Upper lobe of right lung (tissue), 1 donor: ENCODE measurements at regions not wholly inside any gene's neighbourhood (a gene's known extent, or its start where the extent isn't known, plus 50 kb on each side); places are given as distances from the start of the nearest gene placed in this dataset.

ENCODE experiments used
- ATAC-seq: fragments of 200-7000 bp; cut with Tn5 transposase; one replicate; pipeline ENCODE4 v1.9.1; 2020; ENCODE audit warnings: mild to moderate bottlenecking, moderate library complexity
- DNase-seq: peaks from one replicate; pipeline ENCODE4 v3.0.0-alpha.2; 2020
- H3K27ac ChIP-seq: fragments of 200-600 bp; one replicate; pipeline ENCODE4 v1.8.0; 2022
- H3K27me3 ChIP-seq: fragments of 200-600 bp; one replicate; pipeline ENCODE4 v1.8.0; 2022; ENCODE audit warnings: mild to moderate bottlenecking
- H3K36me3 ChIP-seq: fragments of 200-600 bp; one replicate; pipeline ENCODE4 v1.8.0; 2022
- H3K4me1 ChIP-seq: fragments of 200-600 bp; one replicate; pipeline ENCODE4 v1.8.0; 2022
- H3K4me3 ChIP-seq: fragments of 200-600 bp; one replicate; pipeline ENCODE4 v1.8.0; 2022; ENCODE audit warnings: mild to moderate bottlenecking
- H3K9me3 ChIP-seq: fragments of 200-600 bp; one replicate; pipeline ENCODE4 v1.8.0; 2022
- CTCF ChIP-seq: fragments of 200-600 bp; IDR thresholded peaks from one replicate; pipeline ENCODE4 v1.8.0; 2022; ENCODE audit warnings: antibody characterized with exemption
- intact Hi-C: fragments of 100-400 bp; cut with DNase I; formaldehyde crosslinking; loops from one replicate; pipeline ENCODE4 v1.11.0; 2022
- donor health status: DM: no; HTN: yes; CAD: no; lungs with severe emphysema.

GRCh38 chr5:107790671-107791070, 119.9 kb upstream of the EFNA5 start:
- H3K36me3 ChIP-seq = no peaks in the 10 kb centered on the region
- H3K4me3 ChIP-seq = no peak overlapping the region
- intact Hi-C loops = no loop called here
- no peak for TF ChIP-seq CTCF
- no peak overlapping the region for H3K27ac ChIP-seq
- DNase-seq = no peak
- H3K4me1 ChIP-seq = no peaks in the 10 kb centered on the region
- ATAC-seq = no peak
- no peaks in the 10 kb centered on the region for H3K9me3 ChIP-seq
- H3K27me3 ChIP-seq = no peaks in the 10 kb centered on the region

DNA sequence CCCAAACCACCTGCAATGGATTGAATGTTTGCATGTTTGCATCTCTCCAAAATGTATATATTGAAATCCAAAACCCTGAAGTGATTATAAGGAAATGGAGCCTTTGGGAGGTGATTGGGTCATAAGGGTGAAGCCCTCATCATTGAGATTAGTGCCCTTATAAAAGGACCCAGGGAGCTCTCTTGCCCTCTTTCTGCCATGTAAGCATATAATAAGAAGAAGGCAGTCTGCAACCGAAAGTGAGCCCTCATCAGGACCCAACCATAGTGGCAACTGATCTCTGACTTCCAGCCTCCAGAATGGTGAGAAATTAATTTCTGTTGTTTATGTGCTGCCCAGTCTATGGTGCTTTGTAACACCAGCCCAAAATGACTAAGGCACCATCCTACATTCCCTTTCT, 115.7 kb upstream of the EFNA5 start:
- H3K9me3 ChIP-seq = no peaks in the 10 kb centered on the region
- intact Hi-C loops = no loop called here
- DNase-seq = no peak
- no peaks in the 10 kb centered on the region for H3K4me1 ChIP-seq
- ATAC-seq = no peak
- H3K4me3 ChIP-seq = no peak overlapping the region
- H3K27me3 ChIP-seq = no peaks in the 10 kb centered on the region
- no peaks in the 10 kb centered on the region for H3K36me3 ChIP-seq
- TF ChIP-seq CTCF = no peak
- no peak overlapping the region for H3K27ac ChIP-seq

- no peaks in the 10 kb centered on the region for H3K27me3 ChIP-seq
- ATAC-seq (no peak), DNase-seq (no peak)
- TF ChIP-seq CTCF = no peak
- H3K36me3 ChIP-seq = no peaks in the 10 kb centered on the region
- H3K4me3 ChIP-seq = no peak overlapping the region
- no peaks in the 10 kb centered on the region for H3K4me1 ChIP-seq
- intact Hi-C loops = no loop called here
- no peaks in the 10 kb centered on the region for H3K9me3 ChIP-seq
- no peak overlapping the region for H3K27ac ChIP-seq
Measured at GRCh38 chr5:107783551-107783950, 112.8 kb upstream of the EFNA5 start.

GRCh38 chr5:107782561-107783169, 111.9 kb upstream of the EFNA5 start:
- no peaks in the 10 kb centered on the region for H3K9me3 ChIP-seq
- H3K4me1 ChIP-seq = no peaks in the 10 kb centered on the region
- H3K27me3 ChIP-seq = no peaks in the 10 kb centered on the region
- H3K4me3 ChIP-seq = no peak overlapping the region
- intact Hi-C loops = no loop called here
- DNase-seq (no peak), ATAC-seq (no peak)
- no peak overlapping the region for H3K27ac ChIP-seq
- H3K36me3 ChIP-seq = no peaks in the 10 kb centered on the region
- no peak for TF ChIP-seq CTCF

- no peak for ATAC-seq
Measured at GRCh38 chr5:107781451-107781850, 110.7 kb upstream of the EFNA5 start.

More at GRCh38 chr5:107781451-107781850, 110.7 kb upstream of the EFNA5 start:
- H3K4me3 ChIP-seq = no peak overlapping the region
- no peaks in the 10 kb centered on the region for H3K4me1 ChIP-seq
- no peaks in the 10 kb centered on the region for H3K9me3 ChIP-seq
- TF ChIP-seq CTCF = no peak
- H3K36me3 ChIP-seq = no peaks in the 10 kb centered on the region
- no peak for DNase-seq
- intact Hi-C loops = no loop called here
- no peak overlapping the region for H3K27ac ChIP-seq
- no peaks in the 10 kb centered on the region for H3K27me3 ChIP-seq
